NCI-H2107 (cell line): ENCODE measurements at regions not wholly inside any gene's neighbourhood (a gene's known extent, or its start where the extent isn't known, plus 50 kb on each side); places are given as distances from the start of the nearest gene placed in this dataset.
"Not testable (repeated sequence)": the region's sequence is repeated elsewhere in the genome, so short reads cannot be mapped to it uniquely, and the experiment has no call there.

Source experiments
- DNase-seq: peaks from one replicate; lab custom pipeline; 2025; lab: John Stamatoyannopoulos, UW

GRCh38 chr3:82618594-82618993 lies 857.1 kb upstream of the GBE1 start:
- DNase-seq, result no peak

GRCh38 chr3:82610236-82610635 lies 848.8 kb upstream of the GBE1 start:
- no peak for DNase-seq

DNA sequence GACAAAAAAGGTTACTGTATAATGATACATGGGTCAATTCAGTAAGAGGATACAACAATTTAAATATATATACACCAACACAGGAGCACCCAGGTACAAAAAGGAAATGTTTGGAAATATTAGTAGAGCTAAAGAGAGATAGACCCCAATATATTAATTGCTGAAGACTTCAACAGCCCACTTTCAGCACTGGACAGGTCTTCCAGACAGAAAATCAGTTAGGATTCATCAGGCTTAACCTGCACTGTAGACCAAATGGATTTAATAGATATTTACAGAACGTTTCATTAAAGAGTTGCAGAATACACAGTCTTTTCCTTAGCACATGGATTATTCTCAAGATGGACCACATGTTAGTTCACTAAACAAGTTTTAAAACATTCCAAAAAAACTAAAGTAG lies 845.9 kb upstream of the GBE1 start:
- no peak for DNase-seq

DNA sequence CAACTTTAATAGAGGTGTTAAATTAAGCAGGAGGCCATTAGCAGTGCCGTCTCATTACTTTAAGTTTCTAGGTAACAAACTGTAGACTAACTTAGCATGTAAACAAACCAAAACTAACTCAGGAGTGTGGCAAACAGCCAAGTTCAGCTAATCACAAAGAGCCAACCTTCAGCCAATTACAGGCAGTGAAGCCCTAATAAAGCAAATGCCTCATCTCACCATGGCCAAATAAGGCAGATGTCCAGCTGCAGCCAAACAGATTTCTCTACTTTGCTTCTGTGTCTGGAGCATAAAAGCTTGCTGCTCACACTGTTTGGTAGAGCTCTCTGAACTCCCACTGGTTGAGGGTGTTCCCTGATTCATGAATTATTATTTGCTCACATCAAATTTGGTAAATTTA lies 835.4 kb upstream of the GBE1 start:
- no peak for DNase-seq

DNA sequence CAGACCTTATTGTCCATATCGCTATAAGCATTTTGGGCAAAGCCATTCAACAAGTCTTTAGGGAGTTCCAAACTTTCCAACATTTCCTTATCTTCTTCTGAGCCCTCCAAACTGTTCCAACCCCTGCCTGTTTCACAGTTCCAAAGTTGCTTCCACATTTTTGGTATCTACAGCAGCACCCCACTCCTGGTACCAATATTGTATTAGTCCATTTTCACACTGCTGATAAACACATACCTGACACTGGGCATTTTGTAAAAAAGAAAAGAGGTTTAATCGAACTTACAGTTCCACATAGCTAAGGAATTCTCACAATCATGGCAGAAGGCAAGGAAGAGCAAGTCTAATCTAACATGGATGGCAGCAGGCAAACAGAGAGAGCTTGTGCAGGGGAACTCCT lies 834.1 kb upstream of the GBE1 start:
- no peak for DNase-seq

DNA sequence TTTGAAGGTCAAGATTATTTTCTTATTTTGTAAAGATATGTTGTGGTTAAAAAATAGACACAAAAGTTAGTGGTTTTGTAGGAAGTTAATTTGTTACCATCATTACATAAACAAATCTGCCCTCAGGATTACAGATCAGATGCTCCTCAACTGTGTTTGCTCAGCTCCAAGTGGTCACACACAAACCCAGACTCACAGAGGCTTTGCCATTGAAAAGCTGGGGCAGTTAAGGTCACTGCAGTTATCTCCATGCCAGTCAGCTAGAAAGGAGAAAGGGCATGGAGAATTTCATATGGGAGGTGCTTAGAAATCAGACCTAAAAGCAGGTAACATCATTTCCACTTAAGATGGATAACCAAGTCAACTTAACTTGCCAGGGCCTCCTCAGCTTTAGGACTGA lies 825.7 kb upstream of the GBE1 start:
- DNase-seq, result no peak

DNA sequence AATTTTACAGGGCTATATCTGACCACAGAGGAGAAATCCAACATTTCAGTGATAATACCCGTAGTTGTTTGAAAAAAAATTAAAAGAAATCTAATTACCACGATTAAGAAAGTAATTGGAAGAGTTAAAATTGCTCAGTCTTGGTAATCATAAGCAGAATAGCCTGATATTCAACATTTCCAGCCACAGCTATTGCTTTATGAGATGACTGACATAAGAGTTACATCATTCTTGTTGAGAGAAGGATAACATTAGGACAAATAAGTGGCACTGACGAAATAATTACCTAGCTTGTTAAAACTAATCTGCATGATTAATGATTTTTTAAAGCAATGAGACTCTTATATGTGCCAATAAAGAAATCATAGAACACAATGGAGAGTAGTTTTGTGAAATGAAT lies 825.0 kb upstream of the GBE1 start:
- DNase-seq, result no peak

- not testable (repeated sequence) for DNase-seq
These were observed 824.6 kb upstream of the GBE1 start for GRCh38 chr3:82586002-82586401.

- DNase-seq, result not testable (repeated sequence)
These were observed 824.1 kb upstream of the GBE1 start for GRCh38 chr3:82585591-82585990.

DNA sequence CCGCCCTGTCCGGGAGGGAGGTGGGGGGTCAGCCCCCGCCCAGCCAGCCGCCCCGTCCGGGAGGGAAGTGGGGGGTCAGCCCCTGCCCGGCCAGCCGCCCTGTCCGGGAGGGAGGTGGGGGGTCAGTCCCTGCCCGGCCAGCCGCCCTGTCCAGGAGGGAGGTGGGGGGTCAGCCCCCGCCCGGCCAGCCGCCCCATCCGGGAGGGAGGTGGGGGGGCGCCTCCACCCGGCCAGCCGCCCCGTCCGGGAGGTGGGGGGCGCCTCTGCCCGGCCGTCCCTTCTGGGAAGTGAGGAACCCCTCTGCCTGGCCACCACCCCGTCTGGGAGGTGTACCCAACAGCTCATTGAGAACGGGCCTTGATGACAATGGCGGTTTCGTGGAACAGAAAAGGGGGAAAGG lies 823.4 kb upstream of the GBE1 start:
- DNase-seq, result not testable (repeated sequence)

GRCh38 chr3:82584415-82584814 lies 823.0 kb upstream of the GBE1 start:
- not testable (repeated sequence) for DNase-seq

- no peak for DNase-seq
These were observed 819.9 kb upstream of the GBE1 start for GRCh38 chr3:82581350-82581749.

GRCh38 chr3:82572721-82573120 lies 811.3 kb upstream of the GBE1 start:
- DNase-seq, result no peak

GRCh38 chr3:82568776-82569338 lies 807.4 kb upstream of the GBE1 start:
- DNase-seq, result no peak

- DNase-seq, result no peak
These were observed 805.7 kb upstream of the GBE1 start for GRCh38 chr3:82567029-82567600.

DNA sequence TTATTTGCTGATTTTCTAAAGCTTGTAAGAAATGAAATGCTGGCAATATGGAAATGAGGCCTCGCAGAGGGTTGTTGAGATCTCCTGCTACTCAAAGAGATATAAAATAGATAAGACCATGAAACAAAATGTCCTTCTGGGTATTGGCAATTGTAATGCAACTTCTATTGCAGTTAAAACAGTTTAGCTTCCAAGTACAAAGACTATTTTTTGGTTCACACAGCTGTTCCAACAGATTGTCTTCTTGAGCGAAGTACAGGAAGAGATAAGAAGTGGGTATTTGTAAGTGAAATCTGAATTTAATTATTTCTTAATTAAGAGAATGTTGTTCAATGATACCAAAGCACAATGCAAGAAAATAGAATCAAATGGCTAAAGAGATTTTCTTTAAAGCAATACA lies 801.5 kb upstream of the GBE1 start:
- no peak for DNase-seq

GRCh38 chr3:82561784-82562183 lies 800.3 kb upstream of the GBE1 start:
- no peak for DNase-seq

DNA sequence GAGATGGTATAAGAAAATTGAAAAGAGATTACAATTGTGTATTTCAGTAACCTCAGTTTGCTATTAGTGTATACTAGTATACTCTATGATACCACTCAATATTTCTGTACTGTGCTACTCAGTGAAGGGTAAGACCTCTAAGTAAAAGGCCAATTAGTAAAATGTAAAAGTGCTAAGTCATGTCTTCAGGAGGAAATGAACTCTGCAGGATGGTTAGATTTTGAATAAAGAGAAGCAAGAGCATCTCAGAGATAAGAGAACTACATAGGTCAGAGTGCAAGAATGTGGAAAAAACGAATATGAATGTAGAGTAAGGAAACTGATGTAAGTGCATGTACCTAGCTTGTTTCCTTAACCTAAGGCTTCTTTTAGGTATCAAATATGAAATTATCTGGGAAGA lies 796.6 kb upstream of the GBE1 start:
- DNase-seq, result no peak

DNA sequence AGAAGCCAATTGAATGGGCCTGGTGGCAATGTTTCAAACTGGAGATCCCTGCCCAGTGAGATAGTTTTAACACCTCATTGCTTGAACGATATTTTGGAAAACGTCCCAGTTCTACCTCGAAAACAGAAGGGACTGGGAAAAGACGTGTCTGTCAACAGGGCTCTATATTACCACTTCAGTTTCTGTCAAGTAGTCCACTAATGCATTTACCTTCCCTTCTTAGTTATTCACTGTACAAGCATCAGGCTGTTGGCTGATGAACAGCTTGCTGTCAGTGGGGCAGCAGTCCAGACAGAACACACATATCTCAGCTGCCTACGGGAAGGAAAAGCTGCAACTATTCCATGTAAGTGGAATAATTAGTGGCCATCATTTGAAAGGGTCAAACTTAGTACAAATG lies 794.7 kb upstream of the GBE1 start:
- peak; percentile 29 for DNase-seq

DNA sequence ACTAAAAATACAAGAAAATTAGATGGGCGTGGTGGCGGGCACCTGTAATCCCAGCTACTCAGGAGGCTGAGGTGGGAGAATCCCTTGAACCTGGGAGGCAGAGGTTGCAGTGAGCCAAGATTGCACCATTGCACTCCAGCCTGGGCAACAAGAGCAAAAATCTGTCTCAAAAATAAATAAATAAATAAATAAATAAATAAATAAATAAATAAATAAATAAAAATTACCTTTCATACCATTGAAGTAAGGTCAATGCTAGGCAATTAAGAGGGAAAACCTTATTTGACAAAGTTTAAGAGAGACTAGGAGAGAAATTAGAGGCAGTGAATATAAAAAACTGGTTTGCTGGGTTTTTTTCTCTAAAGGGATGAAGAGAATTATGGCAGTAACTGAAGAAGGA lies 781.1 kb upstream of the GBE1 start:
- not testable (repeated sequence) for DNase-seq

DNA sequence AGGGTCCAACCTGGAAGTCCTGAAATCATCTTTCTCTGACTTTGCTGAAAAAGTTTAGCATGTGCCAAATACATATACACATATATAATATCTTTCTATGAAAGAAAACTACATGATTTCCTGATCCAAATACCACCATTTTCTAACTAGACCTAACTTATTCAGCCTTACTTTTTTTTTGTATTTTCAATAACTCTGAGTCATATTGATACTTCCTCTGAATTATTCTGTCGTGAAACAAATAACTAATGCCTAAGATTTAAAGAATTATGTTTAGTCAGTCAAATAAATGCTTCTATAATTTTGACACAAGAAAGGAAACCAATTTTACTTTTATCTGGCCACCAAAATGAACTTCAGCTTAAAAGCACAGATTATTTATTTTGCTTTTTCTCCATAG lies 760.2 kb upstream of the GBE1 start:
- no peak for DNase-seq

GRCh38 chr3:82520846-82521245 lies 759.4 kb upstream of the GBE1 start:
- DNase-seq, result no peak

- no peak for DNase-seq
These were observed 748.6 kb upstream of the GBE1 start for GRCh38 chr3:82509951-82510603.
